HEK293 (cell line): ENCODE measurements at regions not wholly inside any gene's neighbourhood (a gene's known extent, or its start where the extent isn't known, plus 50 kb on each side); places are given as distances from the start of the nearest gene placed in this dataset.
"Not testable (repeated sequence)": the region's sequence is repeated elsewhere in the genome, so short reads cannot be mapped to it uniquely, and the experiment has no call there.

Experiments used
- CTCF ChIA-PET: fragments of 350-600 bp; formaldehyde crosslinking; extraction: SDS; loops from one replicate; lab custom pipeline; 2021; ENCODE audit warnings: antibody characterized with exemption; lab: Yijun Ruan, JAX
- POLR2A ChIA-PET: fragments of 300-600 bp; formaldehyde crosslinking; extraction: SDS; loops from one replicate; lab custom pipeline; 2020; ENCODE audit warnings: antibody characterized with exemption, inconsistent platforms; lab: Yijun Ruan, JAX
- H3K27ac ChIP-seq: fragments of 200-500 bp; sonication (Bioruptor generic); 2 replicates; pipeline ENCODE4 v1.5.1; 2014; ENCODE audit warnings: low read depth, low read length, control low read depth, inconsistent platforms; ENCODE audit errors: extremely low read depth
- H3K36me3 ChIP-seq, 2 experiments: fragments of 200-500 bp in 1 of 2; sonication (Bioruptor generic) in 1 of 2; 1 replicate in 1 of 2; 2 replicates in 1 of 2; pipeline ENCODE4 v1.5.1; 2014 to 2017; ENCODE audit warnings: inconsistent platforms in 2 of 2, low read length in 2 of 2; ENCODE audit not compliant: control insufficient read depth in 2 of 2, insufficient read depth in 1 of 2
- H3K4me1 ChIP-seq: fragments of 200-500 bp; sonication (Bioruptor generic); 2 replicates; pipeline ENCODE4 v1.5.1; 2014; ENCODE audit warnings: mild to moderate bottlenecking, low read length, inconsistent platforms; ENCODE audit not compliant: control insufficient read depth, insufficient read depth
- H3K4me3 ChIP-seq: 2 replicates; pipeline ENCODE4 v1.5.1; 2011; ENCODE audit warnings: low read depth, mild to moderate bottlenecking, control low read depth, low read length, moderate library complexity
- H3K9me3 ChIP-seq: fragments of 200-500 bp; sonication (Bioruptor generic); 2 replicates; pipeline ENCODE4 v1.5.1; 2014; ENCODE audit warnings: low read depth, low read length, inconsistent platforms; ENCODE audit not compliant: control insufficient read depth, insufficient read depth
- EGR2 ChIP-seq: fragments of 450-650 bp; formaldehyde crosslinking; IDR thresholded peaks from 2 replicates; pipeline ENCODE4 v1.5.1; 2016; ENCODE audit warnings: low read depth, missing biosample characterization, missing genetic modification characterization
- HOXA7 ChIP-seq: sonication (generic); formaldehyde crosslinking; IDR thresholded peaks from 2 replicates; pipeline ENCODE4 v1.8.1; 2022; ENCODE audit warnings: missing genetic modification reagents, borderline replicate concordance
- IKZF3 ChIP-seq: fragments of 450-650 bp; IDR thresholded peaks from 2 replicates; pipeline ENCODE4 v1.5.0; 2018; ENCODE audit warnings: missing biosample characterization, mild to moderate bottlenecking, missing genetic modification characterization, moderate library complexity
- KLF9 ChIP-seq: fragments of 450-650 bp; formaldehyde crosslinking; IDR thresholded peaks from 2 replicates; pipeline ENCODE4 v1.5.1; 2016; ENCODE audit warnings: missing biosample characterization, missing genetic modification characterization, low read depth
- OVOL3 ChIP-seq: fragments of 450-650 bp; formaldehyde crosslinking; IDR thresholded peaks from 2 replicates; pipeline ENCODE4 v1.5.1; 2016; ENCODE audit warnings: missing biosample characterization, missing genetic modification characterization
- PRDM1 ChIP-seq: fragments of 450-650 bp; formaldehyde crosslinking; IDR thresholded peaks from 2 replicates; pipeline ENCODE4; 2016; ENCODE audit warnings: missing biosample characterization, missing genetic modification characterization
- ZNF121 ChIP-seq: fragments of 450-650 bp; formaldehyde crosslinking; IDR thresholded peaks from 2 replicates; pipeline ENCODE4 v1.5.1; 2016; ENCODE audit warnings: missing biosample characterization, missing genetic modification characterization
- ZNF221 ChIP-seq: fragments of 450-650 bp; formaldehyde crosslinking; IDR thresholded peaks from 2 replicates; pipeline ENCODE4 v1.5.1; 2017; ENCODE audit warnings: missing biosample characterization, missing genetic modification characterization, borderline replicate concordance
- ZNF26 ChIP-seq: fragments of 450-650 bp; formaldehyde crosslinking; IDR thresholded peaks from 2 replicates; pipeline ENCODE4 v1.5.1; 2016; ENCODE audit warnings: missing biosample characterization, missing genetic modification characterization
- ZNF280D ChIP-seq: fragments of 450-650 bp; formaldehyde crosslinking; IDR thresholded peaks from 2 replicates; pipeline ENCODE4 v1.5.1; 2016; ENCODE audit warnings: missing biosample characterization, missing genetic modification characterization
- ZNF664 ChIP-seq: fragments of 450-650 bp; formaldehyde crosslinking; IDR thresholded peaks from 2 replicates; pipeline ENCODE4 v1.5.1; 2016; ENCODE audit warnings: missing biosample characterization, missing genetic modification characterization
- ZNF776 ChIP-seq: fragments of 450-650 bp; formaldehyde crosslinking; IDR thresholded peaks from 2 replicates; pipeline ENCODE4 v1.5.0; 2017; ENCODE audit warnings: missing biosample characterization, missing genetic modification characterization, borderline replicate concordance
- ZNF837 ChIP-seq: fragments of 450-650 bp; formaldehyde crosslinking; IDR thresholded peaks from 2 replicates; pipeline ENCODE4 v1.5.1; 2016; ENCODE audit warnings: missing biosample characterization, missing genetic modification characterization
- TF ChIP-seq, protein P1 (sequence below): fragments of 450-650 bp; formaldehyde crosslinking; IDR thresholded peaks from 2 replicates; pipeline ENCODE4 v1.5.1; 2017; ENCODE audit warnings: missing biosample characterization, missing genetic modification characterization
- TF ChIP-seq, protein P2 (sequence below): fragments of 450-650 bp; formaldehyde crosslinking; IDR thresholded peaks from 2 replicates; pipeline ENCODE4 v1.5.1; 2016; ENCODE audit warnings: missing biosample characterization, missing genetic modification characterization
- TF ChIP-seq, protein P3 (sequence below): fragments of 450-650 bp; formaldehyde crosslinking; optimal IDR thresholded peaks from 2 replicates; pipeline ENCODE3; 2016; ENCODE audit warnings: missing biosample characterization, mild to moderate bottlenecking, missing genetic modification characterization

DNA sequence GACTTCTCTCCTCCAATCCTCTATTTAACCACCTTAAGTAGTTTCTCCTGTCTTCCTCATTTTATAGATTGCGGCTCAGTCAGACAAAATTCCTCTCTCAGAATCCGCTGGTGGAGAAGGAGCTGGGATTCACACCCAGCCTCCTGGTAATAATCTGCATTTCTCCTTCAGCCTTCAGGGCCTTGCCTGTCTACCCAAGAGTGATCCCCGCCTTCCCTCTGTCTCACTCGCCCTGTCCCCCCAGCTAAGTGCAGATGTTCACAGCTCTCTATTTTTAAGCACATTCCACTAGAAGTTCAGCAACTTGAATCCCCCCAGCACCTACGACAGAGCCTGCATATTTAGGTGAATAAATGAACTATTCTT lies 212.5 kb upstream of the HAAO start (continued):
- TF ChIP-seq ZNF837 (tag by site-specific recombination), result no peak
- no peak for TF ChIP-seq PRDM1 (tag by site-specific recombination)

GRCh38 chr2:43004126-43004865 lies 211.9 kb upstream of the HAAO start:
- H3K4me3 ChIP-seq, H3K9me3 ChIP-seq, H3K4me1 ChIP-seq, POLR2A ChIA-PET, H3K36me3 ChIP-seq, H3K27ac ChIP-seq: not testable (repeated sequence)
- CTCF ChIA-PET, result interaction anchor here (0.7 to 1.2 kb wide), 3 partner anchors 20 to 225 kb away, joined by 3 to 5 read pairs (median 4); no protein-coding TSS in a partner anchor

DNA sequence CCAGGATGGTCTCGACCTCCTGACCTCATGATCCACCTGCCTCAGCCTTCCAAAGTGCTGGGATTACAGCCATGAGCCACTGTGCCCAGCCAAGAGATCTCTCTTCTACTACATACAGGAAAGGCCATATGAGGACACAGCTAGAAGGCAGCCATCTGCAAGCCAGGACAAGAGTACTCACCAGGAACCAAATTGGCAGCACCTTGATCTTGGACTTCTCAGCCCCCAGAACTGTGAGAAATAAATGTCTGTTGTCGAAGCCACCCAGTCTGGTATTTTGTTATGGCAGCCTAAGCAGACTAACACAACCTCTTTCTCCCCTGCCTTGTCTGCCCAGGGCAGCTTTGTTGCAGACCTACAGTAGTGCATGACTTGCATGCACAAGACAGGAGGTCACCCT lies 211.3 kb upstream of the HAAO start:
- ChIA-PET POLR2A (no interaction called here), CTCF (interaction anchor here (0.7 to 1.2 kb wide), 2 partner anchors 20 to 74 kb away, joined by 3 to 5 read pairs; no protein-coding TSS in a partner anchor)
- no peak overlapping the region for H3K27ac ChIP-seq
- no peaks in the 10 kb centered on the region for H3K9me3 ChIP-seq
- TF ChIP-seq ZNF121 (no peak), ZNF26 (tag by site-specific recombination) (no peak), EGR2 (no peak), IKZF3 (tag by site-specific recombination) (no peak), KLF9 (tag by site-specific recombination) (no peak), OVOL3 (tag by site-specific recombination) (no peak), ZNF221 (tag by site-specific recombination) (no peak), HOXA7 (CRISPR knock-in tag) (no peak), ZNF776 (tag by site-specific recombination) (no peak), ZNF280D (tag by site-specific recombination) (no peak), ZNF664 (tag by site-specific recombination) (no peak)
- TF ChIP-seq, protein P1, sequence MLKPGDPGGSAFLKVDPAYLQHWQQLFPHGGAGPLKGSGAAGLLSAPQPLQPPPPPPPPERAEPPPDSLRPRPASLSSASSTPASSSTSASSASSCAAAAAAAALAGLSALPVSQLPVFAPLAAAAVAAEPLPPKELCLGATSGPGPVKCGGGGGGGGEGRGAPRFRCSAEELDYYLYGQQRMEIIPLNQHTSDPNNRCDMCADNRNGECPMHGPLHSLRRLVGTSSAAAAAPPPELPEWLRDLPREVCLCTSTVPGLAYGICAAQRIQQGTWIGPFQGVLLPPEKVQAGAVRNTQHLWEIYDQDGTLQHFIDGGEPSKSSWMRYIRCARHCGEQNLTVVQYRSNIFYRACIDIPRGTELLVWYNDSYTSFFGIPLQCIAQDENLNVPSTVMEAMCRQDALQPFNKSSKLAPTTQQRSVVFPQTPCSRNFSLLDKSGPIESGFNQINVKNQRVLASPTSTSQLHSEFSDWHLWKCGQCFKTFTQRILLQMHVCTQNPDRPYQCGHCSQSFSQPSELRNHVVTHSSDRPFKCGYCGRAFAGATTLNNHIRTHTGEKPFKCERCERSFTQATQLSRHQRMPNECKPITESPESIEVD (tag by site-specific recombination), result no peak
- TF ChIP-seq, protein P2, sequence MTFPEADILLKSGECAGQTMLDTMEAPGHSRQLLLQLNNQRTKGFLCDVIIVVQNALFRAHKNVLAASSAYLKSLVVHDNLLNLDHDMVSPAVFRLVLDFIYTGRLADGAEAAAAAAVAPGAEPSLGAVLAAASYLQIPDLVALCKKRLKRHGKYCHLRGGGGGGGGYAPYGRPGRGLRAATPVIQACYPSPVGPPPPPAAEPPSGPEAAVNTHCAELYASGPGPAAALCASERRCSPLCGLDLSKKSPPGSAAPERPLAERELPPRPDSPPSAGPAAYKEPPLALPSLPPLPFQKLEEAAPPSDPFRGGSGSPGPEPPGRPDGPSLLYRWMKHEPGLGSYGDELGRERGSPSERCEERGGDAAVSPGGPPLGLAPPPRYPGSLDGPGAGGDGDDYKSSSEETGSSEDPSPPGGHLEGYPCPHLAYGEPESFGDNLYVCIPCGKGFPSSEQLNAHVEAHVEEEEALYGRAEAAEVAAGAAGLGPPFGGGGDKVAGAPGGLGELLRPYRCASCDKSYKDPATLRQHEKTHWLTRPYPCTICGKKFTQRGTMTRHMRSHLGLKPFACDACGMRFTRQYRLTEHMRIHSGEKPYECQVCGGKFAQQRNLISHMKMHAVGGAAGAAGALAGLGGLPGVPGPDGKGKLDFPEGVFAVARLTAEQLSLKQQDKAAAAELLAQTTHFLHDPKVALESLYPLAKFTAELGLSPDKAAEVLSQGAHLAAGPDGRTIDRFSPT (tag by site-specific recombination), result no peak
- TF ChIP-seq, protein P3, sequence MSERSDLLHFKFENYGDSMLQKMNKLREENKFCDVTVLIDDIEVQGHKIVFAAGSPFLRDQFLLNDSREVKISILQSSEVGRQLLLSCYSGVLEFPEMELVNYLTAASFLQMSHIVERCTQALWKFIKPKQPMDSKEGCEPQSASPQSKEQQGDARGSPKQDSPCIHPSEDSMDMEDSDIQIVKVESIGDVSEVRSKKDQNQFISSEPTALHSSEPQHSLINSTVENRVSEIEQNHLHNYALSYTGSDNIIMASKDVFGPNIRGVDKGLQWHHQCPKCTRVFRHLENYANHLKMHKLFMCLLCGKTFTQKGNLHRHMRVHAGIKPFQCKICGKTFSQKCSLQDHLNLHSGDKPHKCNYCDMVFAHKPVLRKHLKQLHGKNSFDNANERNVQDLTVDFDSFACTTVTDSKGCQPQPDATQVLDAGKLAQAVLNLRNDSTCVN, result no peak
- H3K4me3 ChIP-seq, result no peak overlapping the region
- H3K36me3 ChIP-seq, result no peaks in the 10 kb centered on the region
- no peaks in the 10 kb centered on the region for H3K4me1 ChIP-seq
